K562 (cell line): ENCODE measurements at regions not wholly inside any gene's neighbourhood (a gene's known extent, or its start where the extent isn't known, plus 50 kb on each side); places are given as distances from the start of the nearest gene placed in this dataset.

Experiments
- ATAC-seq: fragments of 200-7000 bp; cut with Tn5 transposase; 3 replicates; pipeline ENCODE4 v1.9.1; 2020; ENCODE audit warnings: moderate library complexity
- BruUV-seq: library from RNA; stranded (reverse); fragments of 400-500 nt; replicated peaks from 2 replicates; lab custom pipeline; 2021; lab: Mats Ljungman, UMichigan
- CTCF ChIA-PET: fragments of 300-600 bp; formaldehyde crosslinking; extraction: SDS; loops from one replicate; lab custom pipeline; 2021; ENCODE audit warnings: low intra/inter-chr PET ratio; lab: Yijun Ruan, JAX
- POLR2A ChIA-PET: fragments of 300-600, 350-650 bp; sonication (Branson Sonifier 250); formaldehyde crosslinking; extraction: SDS; loops from one replicate; lab custom pipeline; 2021; ENCODE audit warnings: antibody characterized with exemption, inconsistent platforms; lab: Yijun Ruan, JAX
- DNase-seq, 4 experiments: peaks; one replicate each; pipeline versions ENCODE4 v3.0.0 to v3.0.0-alpha.2; 2011 to 2018; ENCODE audit warnings: low spot score in 3 of 4, mixed read lengths in 3 of 4; ENCODE audit errors: extremely low read depth in 1 of 4
- FAIRE-seq: peaks from 2 replicates; lab custom pipeline; 2011; peaks lifted over from hg19 to GRCh38; lab: Jason Lieb, UNC
- H2AFZ ChIP-seq: 2 replicates; pipeline ENCODE4 v1.6.0; 2011; ENCODE audit warnings: low read depth, low read length, control low read depth, inconsistent platforms
- H3K27ac ChIP-seq: fragments of 200-600 bp; 3 replicates; pipeline ENCODE4 v1.8.0; 2011; ENCODE audit warnings: low read depth, mild to moderate bottlenecking, control low read depth, inconsistent platforms, low read length, moderate library complexity, mixed read lengths; ENCODE audit errors: extremely low read depth
- H3K27me3 ChIP-seq, 2 experiments: fragments of 300-600 bp in 1 of 2; 2 replicates in 1 of 2; 3 replicates in 1 of 2; pipeline versions ENCODE4 v1.6.0 to v1.8.0; 2011; ENCODE audit warnings: inconsistent platforms in 2 of 2, low read length in 2 of 2, mild to moderate bottlenecking in 1 of 2, mixed read lengths in 1 of 2, moderate library complexity in 1 of 2; ENCODE audit not compliant: control insufficient read depth in 2 of 2, insufficient read depth in 2 of 2
- H3K36me3 ChIP-seq: fragments of 300-600 bp; 3 replicates; pipeline ENCODE4 v1.8.0; 2011; ENCODE audit warnings: mild to moderate bottlenecking, low read length, inconsistent platforms; ENCODE audit not compliant: control insufficient read depth, insufficient read depth
- H3K4me1 ChIP-seq, 2 experiments: fragments of 200-600 bp in 1 of 2; replicated peaks in 1 of 2; 2 replicates in 1 of 2; 3 replicates in 1 of 2; pipeline versions ENCODE4 v1.5.1 to v1.8.0; 2011; ENCODE audit warnings: inconsistent platforms in 2 of 2, low read length in 2 of 2, mild to moderate bottlenecking in 1 of 2, mixed read lengths in 1 of 2, moderate library complexity in 1 of 2; ENCODE audit not compliant: control insufficient read depth in 2 of 2, insufficient read depth in 2 of 2
- H3K4me2 ChIP-seq: 2 replicates; pipeline ENCODE4 v1.6.1; 2011; ENCODE audit warnings: low read length, control low read depth, inconsistent platforms, mixed read lengths; ENCODE audit not compliant: insufficient read depth
- H3K4me3 ChIP-seq: fragments of 200-600 bp; sonication (generic), shearing (Covaris generic); 2 replicates; pipeline ENCODE4 v1.5.1; 2016; ENCODE audit warnings: control low read depth, inconsistent platforms
- H3K79me2 ChIP-seq: fragments of 200-600 bp; 3 replicates; pipeline ENCODE4 v1.8.0; 2011; ENCODE audit warnings: low read length, inconsistent platforms; ENCODE audit not compliant: control insufficient read depth, insufficient read depth
- H3K9ac ChIP-seq, 2 experiments: 2 replicates each; pipeline versions ENCODE4 v1.6.0 to v1.6.1; 2011; ENCODE audit warnings: low read depth in 2 of 2, low read length in 2 of 2, control low read depth in 1 of 2, inconsistent platforms in 1 of 2, mild to moderate bottlenecking in 1 of 2, mixed read lengths in 1 of 2; ENCODE audit not compliant: insufficient read depth in 1 of 2
- H3K9me1 ChIP-seq: one replicate; pipeline ENCODE4 v1.6.0; 2011; ENCODE audit warnings: inconsistent platforms, mild to moderate bottlenecking, low read length, moderate library complexity; ENCODE audit not compliant: control insufficient read depth, insufficient read depth
- H3K9me3 ChIP-seq: replicated peaks from 2 replicates; pipeline ENCODE4 v1.5.1; 2011; ENCODE audit warnings: low read depth, low read length, inconsistent platforms; ENCODE audit not compliant: control insufficient read depth, insufficient read depth
- H4K20me1 ChIP-seq: replicated peaks from 2 replicates; pipeline ENCODE4 v1.6.1; 2011; ENCODE audit warnings: low read length, inconsistent platforms, mixed read lengths; ENCODE audit not compliant: control insufficient read depth, insufficient read depth
- ARID1B ChIP-seq: fragments of 450-650 bp; IDR thresholded peaks from 2 replicates; pipeline ENCODE4 v1.6.1; 2016; ENCODE audit warnings: antibody characterized with exemption, mild to moderate bottlenecking, inconsistent platforms
- ASH1L ChIP-seq: fragments of 450-650 bp; IDR thresholded peaks from 2 replicates; pipeline ENCODE4 v1.6.1; 2018; ENCODE audit warnings: borderline replicate concordance, mild to moderate bottlenecking, low read depth; ENCODE audit not compliant: partially characterized antibody
- ATF2 ChIP-seq: sonication (generic); formaldehyde crosslinking; IDR thresholded peaks from 2 replicates; pipeline ENCODE4 v1.8.1; 2022; ENCODE audit warnings: missing genetic modification reagents
- MNT ChIP-seq, 2 experiments: fragments of 450-650 bp; conservative IDR thresholded peaks; 2 replicates each; pipeline ENCODE4 v1.6.1; 2017; ENCODE audit warnings: mild to moderate bottlenecking in 2 of 2, moderate library complexity in 2 of 2
- POLR2AphosphoS2 ChIP-seq: IDR thresholded peaks from 2 replicates; pipeline ENCODE4 v1.6.1; 2012; ENCODE audit warnings: low read length, improper control_type of control experiment
- PRPF4 ChIP-seq: fragments of 200-400 bp; formaldehyde crosslinking; IDR thresholded peaks from one replicate; pipeline ENCODE4 v1.6.1; 2017; ENCODE audit warnings: low read length, low read depth, mild to moderate bottlenecking; ENCODE audit not compliant: insufficient read depth, poor library complexity, severe bottlenecking
- PTRF ChIP-seq: fragments of 450-650 bp; IDR thresholded peaks from 2 replicates; pipeline ENCODE4 v1.6.1; 2016; ENCODE audit warnings: mild to moderate bottlenecking, missing genetic modification characterization, missing compliant biosample characterization
- PURB ChIP-seq: sonication (generic); formaldehyde crosslinking; IDR thresholded peaks from 2 replicates; pipeline ENCODE4 v1.9.0; 2021; ENCODE audit warnings: low read depth, mild to moderate bottlenecking, missing genetic modification reagents
- RBM22 ChIP-seq: fragments of 200-400 bp; formaldehyde crosslinking; IDR thresholded peaks from 2 replicates; pipeline ENCODE4 v1.6.1; 2018; ENCODE audit warnings: low read length, low read depth; ENCODE audit not compliant: poor library complexity, severe bottlenecking
- TGIF2 ChIP-seq: sonication (generic); formaldehyde crosslinking; IDR thresholded peaks from 2 replicates; pipeline ENCODE4 v1.8.1; 2022; ENCODE audit warnings: mild to moderate bottlenecking, missing genetic modification reagents, moderate library complexity
- ZBTB8A ChIP-seq: fragments of 450-650 bp; IDR thresholded peaks from 2 replicates; pipeline ENCODE4 v1.6.1; 2018; ENCODE audit warnings: mild to moderate bottlenecking, moderate library complexity; ENCODE audit not compliant: partially characterized antibody
- ZNF436 ChIP-seq: fragments of 250-450, 450-650 bp; sonication (Bioruptor Pico); formaldehyde crosslinking; IDR thresholded peaks from 2 replicates; pipeline ENCODE4 v1.7.0; 2020; ENCODE audit warnings: mild to moderate bottlenecking
- ZNF79 ChIP-seq: fragments of 250-450 bp; sonication (Bioruptor Pico); IDR thresholded peaks from 2 replicates; pipeline ENCODE4 v1.4.0; 2020; ENCODE audit warnings: low read depth, mild to moderate bottlenecking, moderate library complexity
- whole genome bisulfite sequencing: fragments of 100-300 bp; shearing (Covaris generic); methylation state at CpG from one replicate; pipeline ENCODE4 v1.1.6; 2016; ENCODE audit warnings: low coverage, mixed read lengths; ENCODE audit not compliant: insufficient coverage; ENCODE audit errors: missing lambda C conversion rate; 5-methylcytosine and 5-hydroxymethylcytosine counted together
- in situ Hi-C: fragments of 300-500 bp; cut with MboI; formaldehyde crosslinking; loops from 4 replicates; pipeline ENCODE4 v1.15.0; 2018; ENCODE audit warnings: inconsistent platforms, mixed read lengths
- intact Hi-C: fragments of 100-400 bp; cut with micrococcal nuclease; formaldehyde crosslinking; loops from 2 replicates; pipeline ENCODE4 v1.14.2; 2022

GRCh38 chr3:147130461-147130860 is 275.9 kb downstream of the ZIC4 start:
- H2AFZ ChIP-seq: no peak overlapping the region
- DNase-seq: no peak
- POLR2A ChIA-PET: no interaction called here
- TF ChIP-seq ZNF436: no peak
- no peak overlapping the region for H3K4me2 ChIP-seq
- H3K79me2 ChIP-seq: no peaks in the 10 kb centered on the region
- H3K9ac ChIP-seq: no peak overlapping the region
- no peaks in the 10 kb centered on the region for H3K9me3 ChIP-seq
- in situ Hi-C loops: no loop called here
- H3K4me1 ChIP-seq: no peaks in the 10 kb centered on the region
- CTCF ChIA-PET: no interaction called here
- WGBS: 4% methylated on average over 2 of the region's 2 CpGs
- ATAC-seq: no peak
- H3K9me1 ChIP-seq: no peaks in the 10 kb centered on the region
- no peak overlapping the region for H3K27ac ChIP-seq
- intact Hi-C loops: no loop called here
- H3K4me3 ChIP-seq: no peak overlapping the region
- BruUV-seq: no TSS peak
- no peaks in the 10 kb centered on the region for H3K27me3 ChIP-seq
- H4K20me1 ChIP-seq: no peaks in the 10 kb centered on the region
- no peak for FAIRE-seq
- H3K36me3 ChIP-seq: no peaks in the 10 kb centered on the region

DNA sequence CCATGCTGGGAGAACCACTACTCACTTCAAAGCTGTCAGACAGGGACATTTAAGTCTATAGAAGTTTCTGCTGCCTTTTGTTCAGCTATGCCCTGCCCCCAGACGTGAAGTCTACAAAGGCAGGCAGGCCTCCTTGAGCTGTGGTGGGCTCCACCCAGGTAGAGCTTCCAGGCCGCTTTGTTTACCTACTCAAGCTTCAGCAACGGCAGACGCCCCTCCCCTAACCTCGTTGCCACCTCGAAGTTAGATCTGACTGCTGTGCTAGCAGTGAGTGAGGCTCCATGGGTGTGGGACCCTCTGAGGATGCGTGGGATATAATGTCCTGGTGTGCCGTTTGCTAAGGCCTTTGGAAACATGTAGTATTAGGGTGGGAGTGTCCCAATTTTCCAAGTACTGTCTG is 276.7 kb downstream of the ZIC4 start:
- no peak overlapping the region for H3K9ac ChIP-seq
- TF ChIP-seq PRPF4 (no peak), PTRF (tag) (no peak), ASH1L (no peak), PURB (CRISPR knock-in tag) (no peak), MNT (conservative IDR thresholded peaks at IDR 0.05) (no peak), ATF2 (CRISPR knock-in tag) (no peak), TGIF2 (CRISPR knock-in tag) (no peak), ZBTB8A (no peak), POLR2AphosphoS2 (no peak), RBM22 (no peak), ARID1B (no peak), ZNF79 (CRISPR knock-in tag) (no peak)
- TF ChIP-seq, all 486 proteins: peak for 0
- H4K20me1 ChIP-seq: no peaks in the 10 kb centered on the region
- H3K4me2 ChIP-seq: no peak overlapping the region
- no TSS peak for BruUV-seq
- H3K27me3 ChIP-seq: no peaks in the 10 kb centered on the region
- H3K27ac ChIP-seq: no peak overlapping the region
- no peak for ATAC-seq
- in situ Hi-C loops: no loop called here
- 3% methylated on average over 8 of the region's 8 CpGs for WGBS
- no peak overlapping the region for H3K4me3 ChIP-seq
- no peaks in the 10 kb centered on the region for H3K79me2 ChIP-seq
- no peaks in the 10 kb centered on the region for H3K9me1 ChIP-seq
- DNase-seq: no peak
- no peak overlapping the region for H2AFZ ChIP-seq
- no peaks in the 10 kb centered on the region for H3K4me1 ChIP-seq
- H3K9me3 ChIP-seq: no peaks in the 10 kb centered on the region
- FAIRE-seq: no peak
- POLR2A ChIA-PET: no interaction called here
- intact Hi-C loops: no loop called here
- no peaks in the 10 kb centered on the region for H3K36me3 ChIP-seq
- CTCF ChIA-PET: no interaction called here
